GM12878 (cell line): ENCODE measurements at regions not wholly inside any gene's neighbourhood (a gene's known extent, or its start where the extent isn't known, plus 50 kb on each side); places are given as distances from the start of the nearest gene placed in this dataset.

Experiments used
- ATAC-seq: fragments of 200-7000 bp; cut with Tn5 transposase; 3 replicates; pipeline ENCODE4 v1.9.1; 2020; ENCODE audit warnings: mild to moderate bottlenecking, moderate library complexity
- BruUV-seq: library from RNA; stranded (reverse); fragments of 400-500 nt; replicated peaks from 2 replicates; lab custom pipeline; 2021; lab: Mats Ljungman, UMichigan
- CTCF ChIA-PET: fragments of 300-600 bp; sonication (Branson Sonifier 250); formaldehyde crosslinking; extraction: SDS; loops from one replicate; lab custom pipeline; 2021; ENCODE audit warnings: inconsistent platforms; lab: Yijun Ruan, JAX
- POLR2A ChIA-PET: fragments of 350-600 bp; formaldehyde crosslinking; extraction: SDS; loops from one replicate; lab custom pipeline; 2021; ENCODE audit warnings: inconsistent platforms; lab: Charles Lee
- RAD21 ChIA-PET: fragments of 300-600 bp; sonication (Branson Sonifier 250); formaldehyde crosslinking; loops from one replicate; lab custom pipeline; 2023; ENCODE audit warnings: antibody characterized with exemption; ENCODE audit not compliant: unreplicated experiment; lab: Charles Lee
- SMC1A ChIA-PET: fragments of 300-600 bp; sonication (Branson Sonifier 250); formaldehyde crosslinking; loops from one replicate; lab custom pipeline; 2023; ENCODE audit not compliant: unreplicated experiment, uncharacterized antibody; lab: Charles Lee
- DNase-seq: peaks from one replicate; pipeline ENCODE4 v3.0.0-alpha.2; 2011; ENCODE audit warnings: low read depth, low spot score
- FAIRE-seq: peaks from 3 replicates; lab custom pipeline; 2011; peaks lifted over from hg19 to GRCh38; lab: Jason Lieb, UNC
- H2AFZ ChIP-seq: 2 replicates; pipeline ENCODE4 v1.6.0; 2011; ENCODE audit warnings: low read depth, low read length, control low read depth; ENCODE audit not compliant: control insufficient read depth
- H3K27ac ChIP-seq: 2 replicates; pipeline ENCODE4 v1.5.1; 2011; ENCODE audit warnings: control low read depth; ENCODE audit not compliant: control insufficient read depth, insufficient read depth
- H3K27me3 ChIP-seq, 2 experiments: replicated peaks in 1 of 2; 2 replicates each; pipeline versions ENCODE4 v1.6.0 to v1.6.1; 2011; ENCODE audit warnings: low read length in 1 of 2; ENCODE audit not compliant: control insufficient read depth in 2 of 2, insufficient read depth in 2 of 2
- H3K36me3 ChIP-seq, 2 experiments: 2 replicates each; pipeline ENCODE4 v1.5.1; 2011; ENCODE audit warnings: low read length in 1 of 2; ENCODE audit not compliant: control insufficient read depth in 2 of 2, insufficient read depth in 2 of 2
- H3K4me1 ChIP-seq: 2 replicates; pipeline ENCODE4 v1.6.1; 2011; ENCODE audit warnings: mild to moderate bottlenecking, low read length, moderate library complexity, mixed read lengths; ENCODE audit not compliant: control insufficient read depth, insufficient read depth
- H3K4me2 ChIP-seq: 2 replicates; pipeline ENCODE4 v1.6.0; 2011; ENCODE audit warnings: control low read depth; ENCODE audit not compliant: control insufficient read depth, insufficient read depth
- H3K4me3 ChIP-seq: fragments of 200-600 bp; sonication (generic); 2 replicates; pipeline ENCODE4 v1.5.1; 2016
- H3K79me2 ChIP-seq: 2 replicates; pipeline ENCODE4 v1.6.0; 2011; ENCODE audit warnings: low read length; ENCODE audit not compliant: control insufficient read depth, insufficient read depth
- H3K9ac ChIP-seq: 2 replicates; pipeline ENCODE4 v1.8.0; 2011; ENCODE audit warnings: low read length, control low read depth, mixed read lengths; ENCODE audit not compliant: control insufficient read depth, insufficient read depth
- H3K9me3 ChIP-seq: replicated peaks from 3 replicates; pipeline ENCODE4 v1.5.1; 2011; ENCODE audit warnings: mild to moderate bottlenecking, low read length; ENCODE audit not compliant: control insufficient read depth, insufficient read depth
- H4K20me1 ChIP-seq: 2 replicates; pipeline ENCODE4 v1.6.0; 2011; ENCODE audit not compliant: control insufficient read depth, insufficient read depth
- BHLHE40 ChIP-seq, 2 experiments: fragments of 450-650 bp in 1 of 2; IDR thresholded peaks; 2 replicates each; pipeline ENCODE4 v1.6.1; 2011 to 2017; ENCODE audit warnings: low read depth in 2 of 2, borderline replicate concordance in 1 of 2, improper control_type of control experiment in 1 of 2, low read length in 1 of 2, mild to moderate bottlenecking in 1 of 2
- CEBPB ChIP-seq, 2 experiments: fragments of 150-350 bp in 1 of 2; IDR thresholded peaks; 2 replicates each; pipeline ENCODE4 v1.6.1; 2012 to 2014; ENCODE audit warnings: low read depth in 2 of 2, low read length in 2 of 2, borderline replicate concordance in 1 of 2, inconsistent platforms in 1 of 2
- FOXK2 ChIP-seq: fragments of 450-650 bp; IDR thresholded peaks from 2 replicates; pipeline ENCODE4 v1.6.1; 2017; ENCODE audit warnings: mild to moderate bottlenecking, moderate library complexity
- JUNB ChIP-seq: IDR thresholded peaks from 2 replicates; pipeline ENCODE4 v1.6.1; 2016; ENCODE audit warnings: antibody characterized with exemption, mild to moderate bottlenecking
- MYC ChIP-seq: IDR thresholded peaks from 2 replicates; pipeline ENCODE4 v1.6.1; 2011; ENCODE audit warnings: mild to moderate bottlenecking, low read length, moderate library complexity, inconsistent platforms; ENCODE audit not compliant: insufficient read depth, insufficient replicate concordance, insufficient read length, severe bottlenecking
- NRF1 ChIP-seq: conservative IDR thresholded peaks from 2 replicates; pipeline ENCODE4 v1.6.1; 2011; ENCODE audit warnings: mild to moderate bottlenecking, low read depth, low read length, improper control_type of control experiment
- RAD51 ChIP-seq: fragments of 450-650 bp; IDR thresholded peaks from 2 replicates; pipeline ENCODE4 v1.6.1; 2016; ENCODE audit warnings: moderate library complexity, mild to moderate bottlenecking, inconsistent platforms
- RELA ChIP-seq: fragments of 450-650 bp; IDR thresholded peaks from 2 replicates; pipeline ENCODE4 v1.8.0; 2014; ENCODE audit warnings: borderline replicate concordance; ENCODE audit not compliant: partially characterized antibody
- RUNX3 ChIP-seq: IDR thresholded peaks from 2 replicates; pipeline ENCODE4 v1.6.1; 2012; ENCODE audit warnings: low read length, inconsistent platforms
- SMAD1 ChIP-seq: fragments of 450-650 bp; IDR thresholded peaks from 2 replicates; pipeline ENCODE4 v1.6.1; 2018; ENCODE audit warnings: mild to moderate bottlenecking, low read depth; ENCODE audit not compliant: partially characterized antibody
- SMAD5 ChIP-seq: IDR thresholded peaks from 2 replicates; pipeline ENCODE4 v1.6.1; 2016; ENCODE audit warnings: antibody characterized with exemption, low read depth
- SREBF2 ChIP-seq: IDR thresholded peaks from 2 replicates; pipeline ENCODE4 v1.6.1; 2012; ENCODE audit warnings: mild to moderate bottlenecking, low read length
- STAT3 ChIP-seq: IDR thresholded peaks from 2 replicates; pipeline ENCODE4 v1.6.1; 2011; ENCODE audit warnings: low read depth, low read length, improper control_type of control experiment
- YY1 ChIP-seq: IDR thresholded peaks from 2 replicates; pipeline ENCODE4 v1.6.1; 2011; ENCODE audit warnings: low read depth, mild to moderate bottlenecking, low read length
- WGBS: methylation state at CpG from one replicate; pipeline ENCODE4 v1.1.6; 2016; ENCODE audit warnings: low lambda C conversion rate; ENCODE audit not compliant: insufficient replicate concordance, insufficient coverage; ENCODE audit errors: missing lambda C conversion rate; 5-methylcytosine and 5-hydroxymethylcytosine counted together
- in situ Hi-C: fragments of 300-500 bp; cut with MboI; formaldehyde crosslinking; loops from 9 replicates; pipeline ENCODE4 v1.14.3; 2018; ENCODE audit warnings: mixed read lengths
- intact Hi-C: fragments of 100-400 bp; cut with micrococcal nuclease; formaldehyde crosslinking; loops from one replicate; pipeline ENCODE4 v1.14.2; 2022; ENCODE audit not compliant: unreplicated experiment
- TF ChIP-seq, protein P1 (sequence below): IDR thresholded peaks from 2 replicates; pipeline ENCODE4 v1.6.1; 2012; ENCODE audit warnings: low read depth, low read length, improper control_type of control experiment
- TF ChIP-seq, protein P2 (sequence below): fragments of 450-650 bp; IDR thresholded peaks from 2 replicates; pipeline ENCODE4 v1.6.1; 2016; ENCODE audit warnings: mild to moderate bottlenecking, moderate library complexity, borderline replicate concordance

DNA sequence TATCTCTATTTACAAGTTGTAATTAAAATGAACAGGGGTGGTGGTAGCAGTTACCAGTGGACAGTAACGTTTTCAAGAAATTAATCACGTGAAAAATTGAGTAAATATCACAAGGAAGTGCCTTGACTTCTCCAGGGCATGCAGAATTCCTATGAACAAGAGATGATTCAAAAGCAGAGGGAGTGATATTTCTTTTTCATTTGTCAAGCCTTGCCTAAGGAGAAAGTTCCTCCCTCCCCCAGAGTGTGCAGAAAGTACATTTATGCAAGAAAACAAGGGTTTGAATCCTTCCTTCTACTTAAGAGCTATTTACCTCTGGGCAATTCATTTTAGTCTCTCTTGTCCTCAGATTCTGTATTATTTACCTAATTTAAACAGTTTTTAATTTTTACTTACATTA, 53.3 kb upstream of the ZNF385D start:
- no peaks in the 10 kb centered on the region for H4K20me1 ChIP-seq
- ChIA-PET CTCF (no interaction called here), SMC1A (no interaction called here), RAD21 (no interaction called here), POLR2A (no interaction called here)
- H3K4me2 ChIP-seq = no peak overlapping the region
- no peaks in the 10 kb centered on the region for H3K27me3 ChIP-seq
- H3K27ac ChIP-seq = no peak overlapping the region
- H3K79me2 ChIP-seq = no peaks in the 10 kb centered on the region
- H3K36me3 ChIP-seq = no peaks in the 10 kb centered on the region
- FAIRE-seq = no peak
- no peak overlapping the region for H3K4me3 ChIP-seq
- H2AFZ ChIP-seq = no peak overlapping the region
- DNase-seq = no peak
- in situ Hi-C loops = no loop called here
- TF ChIP-seq, protein P1, sequence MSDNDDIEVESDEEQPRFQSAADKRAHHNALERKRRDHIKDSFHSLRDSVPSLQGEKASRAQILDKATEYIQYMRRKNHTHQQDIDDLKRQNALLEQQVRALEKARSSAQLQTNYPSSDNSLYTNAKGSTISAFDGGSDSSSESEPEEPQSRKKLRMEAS = no peak
- no peak for ATAC-seq
- intact Hi-C loops = no loop called here
- H3K9me3 ChIP-seq = no peaks in the 10 kb centered on the region
- no peaks in the 10 kb centered on the region for H3K4me1 ChIP-seq
- H3K9ac ChIP-seq = no peak overlapping the region
- whole genome bisulfite sequencing = 3% methylated on average over 2 of the region's 2 CpGs
- BruUV-seq = no TSS peak

DNA sequence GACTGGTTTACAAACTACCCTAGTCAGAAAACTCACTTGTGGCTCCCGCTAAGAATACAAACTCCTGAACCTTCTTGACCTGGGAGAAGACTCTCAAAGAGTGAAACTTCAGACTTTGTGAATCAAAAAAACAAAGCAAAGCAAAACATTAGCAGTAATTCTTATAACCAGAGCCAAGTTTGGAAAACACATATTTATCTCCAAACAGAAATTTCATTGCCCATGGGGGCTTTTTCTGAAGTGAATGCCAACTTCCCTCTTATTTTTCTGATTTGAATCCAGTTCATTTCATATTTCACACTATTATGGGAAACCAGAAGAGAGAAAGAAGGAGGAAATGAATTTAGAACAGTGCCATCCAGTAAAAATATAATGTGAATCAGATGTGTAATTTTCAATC, 55.7 kb upstream of the ZNF385D start:
- in situ Hi-C loops (no loop called here), intact Hi-C loops (no loop called here)
- Histone ChIP-seq H3K9me3 (no peaks in the 10 kb centered on the region), H3K4me1 (no peaks in the 10 kb centered on the region), H3K36me3 (no peaks in the 10 kb centered on the region), H3K4me2 (no peak overlapping the region), H3K79me2 (no peaks in the 10 kb centered on the region), H4K20me1 (no peaks in the 10 kb centered on the region), H3K4me3 (no peak overlapping the region), H3K27me3 (no peaks in the 10 kb centered on the region), H3K9ac (no peak overlapping the region), H3K27ac (no peak overlapping the region), H2AFZ (no peak overlapping the region)
- BruUV-seq = no TSS peak
- POLR2A ChIA-PET = no interaction called here
- RAD21 ChIA-PET = no interaction called here
- CTCF ChIA-PET = no interaction called here
- SMC1A ChIA-PET = no interaction called here
- FAIRE-seq (no peak), DNase-seq (no peak), ATAC-seq (no peak)
- 92% methylated on average over 1 of the region's 1 CpG for WGBS
- TF ChIP-seq, protein P2, sequence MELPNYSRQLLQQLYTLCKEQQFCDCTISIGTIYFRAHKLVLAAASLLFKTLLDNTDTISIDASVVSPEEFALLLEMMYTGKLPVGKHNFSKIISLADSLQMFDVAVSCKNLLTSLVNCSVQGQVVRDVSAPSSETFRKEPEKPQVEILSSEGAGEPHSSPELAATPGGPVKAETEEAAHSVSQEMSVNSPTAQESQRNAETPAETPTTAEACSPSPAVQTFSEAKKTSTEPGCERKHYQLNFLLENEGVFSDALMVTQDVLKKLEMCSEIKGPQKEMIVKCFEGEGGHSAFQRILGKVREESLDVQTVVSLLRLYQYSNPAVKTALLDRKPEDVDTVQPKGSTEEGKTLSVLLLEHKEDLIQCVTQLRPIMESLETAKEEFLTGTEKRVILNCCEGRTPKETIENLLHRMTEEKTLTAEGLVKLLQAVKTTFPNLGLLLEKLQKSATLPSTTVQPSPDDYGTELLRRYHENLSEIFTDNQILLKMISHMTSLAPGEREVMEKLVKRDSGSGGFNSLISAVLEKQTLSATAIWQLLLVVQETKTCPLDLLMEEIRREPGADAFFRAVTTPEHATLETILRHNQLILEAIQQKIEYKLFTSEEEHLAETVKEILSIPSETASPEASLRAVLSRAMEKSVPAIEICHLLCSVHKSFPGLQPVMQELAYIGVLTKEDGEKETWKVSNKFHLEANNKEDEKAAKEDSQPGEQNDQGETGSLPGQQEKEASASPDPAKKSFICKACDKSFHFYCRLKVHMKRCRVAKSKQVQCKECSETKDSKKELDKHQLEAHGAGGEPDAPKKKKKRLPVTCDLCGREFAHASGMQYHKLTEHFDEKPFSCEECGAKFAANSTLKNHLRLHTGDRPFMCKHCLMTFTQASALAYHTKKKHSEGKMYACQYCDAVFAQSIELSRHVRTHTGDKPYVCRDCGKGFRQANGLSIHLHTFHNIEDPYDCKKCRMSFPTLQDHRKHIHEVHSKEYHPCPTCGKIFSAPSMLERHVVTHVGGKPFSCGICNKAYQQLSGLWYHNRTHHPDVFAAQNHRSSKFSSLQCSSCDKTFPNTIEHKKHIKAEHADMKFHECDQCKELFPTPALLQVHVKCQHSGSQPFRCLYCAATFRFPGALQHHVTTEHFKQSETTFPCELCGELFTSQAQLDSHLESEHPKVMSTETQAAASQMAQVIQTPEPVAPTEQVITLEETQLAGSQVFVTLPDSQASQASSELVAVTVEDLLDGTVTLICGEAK = no peak
- TF ChIP-seq MYC = no peak
- TF ChIP-seq CEBPB (IDR thresholded peaks at IDR 0.05; ENCODE audit: borderline replicate concordance in 1 of 2, low read depth in 2 of 2, low read length in 2 of 2) = no peak
- no peak for TF ChIP-seq SMAD5
- no peak for TF ChIP-seq FOXK2
- TF ChIP-seq JUNB = no peak
- no peak for TF ChIP-seq STAT3
- TF ChIP-seq NRF1 = no peak
- TF ChIP-seq BHLHE40 (IDR thresholded peaks at IDR 0.05; ENCODE audit: borderline replicate concordance in 1 of 2, low read depth in 2 of 2, low read length in 1 of 2) = no peak
- no peak for TF ChIP-seq SREBF2
- TF ChIP-seq SMAD1 = no peak
- no peak for TF ChIP-seq YY1
- TF ChIP-seq RELA = no peak
- no peak for TF ChIP-seq RAD51
- TF ChIP-seq RUNX3 = no peak
